ENCODE measurements at regions not wholly inside any gene's neighbourhood (a gene's known extent, or its start where the extent isn't known, plus 50 kb on each side); places are given as distances from the start of the nearest gene placed in this dataset.

- Histone ChIP-seq H3K9me3 (replicated peaks; ENCODE audit: control insufficient read depth, insufficient read depth, low read depth, low read length) (no peaks in the 10 kb centered on the region), H4K20me1 (replicated peaks; ENCODE audit: control insufficient read depth, insufficient read depth, low read length) (no peaks in the 10 kb centered on the region; the same call in 1 of the 2 replicates), H3K36me3 (ENCODE audit: control insufficient read depth, insufficient read depth, low read length) (no peaks in the 10 kb centered on the region), H3K4me1 (replicated peaks in 1 of 2; ENCODE audit: control insufficient read depth in 2 of 2, insufficient read depth in 2 of 2, low read length in 2 of 2) (no peaks in the 10 kb centered on the region), H3K4me2 (ENCODE audit: insufficient read depth, low read length) (no peak overlapping the region), H3K4me3 (no peak overlapping the region), H3K27me3 (ENCODE audit: control insufficient read depth in 2 of 2, insufficient read depth in 2 of 2, low read length in 2 of 2) (peaks cover 7 to 48% of the 10 kb centered on the region in 2 experiments; a peak in 4 of 5 replicates), H2AFZ (ENCODE audit: low read depth, low read length) (no peak overlapping the region), H3K9me1 (ENCODE audit: control insufficient read depth, insufficient read depth, low read length) (no peaks in the 10 kb centered on the region), H3K9ac (ENCODE audit: insufficient read depth in 1 of 2, low read depth in 2 of 2, low read length in 2 of 2) (no peak overlapping the region), H3K79me2 (ENCODE audit: control insufficient read depth, insufficient read depth, low read length) (no peaks in the 10 kb centered on the region), H3K27ac (ENCODE audit: extremely low read depth, low read depth, low read length) (no peak overlapping the region)
- no TSS peak for BruUV-seq (replicated peaks)
- ChIA-PET POLR2A (no interaction called here), CTCF (ENCODE audit: low intra/inter-chr PET ratio) (no interaction called here)
- TF ChIP-seq MLX (CRISPR knock-in tag; conservative IDR thresholded peaks at IDR 0.05) (no peak), CREB3L1 (IDR thresholded peaks at IDR 0.05; ENCODE audit: borderline replicate concordance, low read depth) (no peak), AFF4 (CRISPR knock-in tag; IDR thresholded peaks at IDR 0.05) (no peak), TEAD4 (IDR thresholded peaks at IDR 0.05; ENCODE audit: low read length) (no peak), TEAD4 (CRISPR knock-in tag; IDR thresholded peaks at IDR 0.05; ENCODE audit: borderline replicate concordance) (no peak), EP400 (IDR thresholded peaks at IDR 0.05) (no peak), ZNF347 (CRISPR knock-in tag; IDR thresholded peaks at IDR 0.05; ENCODE audit: low read depth) (no peak), ZNF436 (CRISPR knock-in tag; IDR thresholded peaks at IDR 0.05) (no peak)
- intact Hi-C loops (cut with micrococcal nuclease) (no loop called here), in situ Hi-C loops (cut with MboI) (no loop called here)
- DNase-seq (ENCODE audit: extremely low read depth in 1 of 4, low spot score in 3 of 4) (no peak), FAIRE-seq (no peak), ATAC-seq (no peak)
- WGBS (ENCODE audit: insufficient coverage, low coverage, missing lambda C conversion rate) = under 1% methylated on average over 16 of the region's 16 CpGs
Measured at GRCh38 chr17:73749928-73750605, 105.8 kb upstream of the SDK2 start.
